K562 (cell line): ENCODE measurements at regions not wholly inside any gene's neighbourhood (a gene's known extent, or its start where the extent isn't known, plus 50 kb on each side); places are given as distances from the start of the nearest gene placed in this dataset.

Experiments used
- BRD9 ChIP-seq: fragments of 450-650 bp; IDR thresholded peaks from 2 replicates; pipeline ENCODE4 v1.6.1; 2018; ENCODE audit warnings: low read depth; ENCODE audit not compliant: partially characterized antibody
- EP300 ChIP-seq: IDR thresholded peaks from 2 replicates; pipeline ENCODE4 v1.6.1; 2012; ENCODE audit warnings: low read length, improper control_type of control experiment
- HNRNPK ChIP-seq: fragments of 200-400 bp; formaldehyde crosslinking; IDR thresholded peaks from one replicate; pipeline ENCODE4 v1.6.1; 2018; ENCODE audit warnings: mild to moderate bottlenecking, low read depth, low read length; ENCODE audit not compliant: poor library complexity, severe bottlenecking
- HOXB6 ChIP-seq: fragments of 250-450 bp; sonication (Bioruptor Pico); IDR thresholded peaks from 2 replicates; pipeline ENCODE4 v1.5.1; 2022; ENCODE audit warnings: mild to moderate bottlenecking, borderline replicate concordance
- MAFF ChIP-seq: IDR thresholded peaks from 2 replicates; pipeline ENCODE4 v1.6.1; 2012; ENCODE audit warnings: low read length, improper control_type of control experiment
- MYC ChIP-seq, 2 experiments: fragments of 250-450 bp in 1 of 2; sonication (Bioruptor Pico) in 1 of 2; IDR thresholded peaks; 2 replicates each; pipeline versions ENCODE4 v1.5.1 to v1.6.1; 2012 to 2021; ENCODE audit warnings: low read depth in 2 of 2, borderline replicate concordance in 1 of 2, improper control_type of control experiment in 1 of 2, low read length in 1 of 2, mild to moderate bottlenecking in 1 of 2, moderate library complexity in 1 of 2
- NCOA1 ChIP-seq: fragments of 450-650 bp; IDR thresholded peaks from 2 replicates; pipeline ENCODE4 v1.6.1; 2016; ENCODE audit warnings: low read depth
- PCBP2 ChIP-seq: fragments of 200-400 bp; formaldehyde crosslinking; IDR thresholded peaks from 2 replicates; pipeline ENCODE4 v1.6.1; 2018; ENCODE audit warnings: low read length, low read depth, mild to moderate bottlenecking, moderate library complexity; ENCODE audit not compliant: poor library complexity, severe bottlenecking
- SMAD2 ChIP-seq: fragments of 150-350 bp; IDR thresholded peaks from 2 replicates; pipeline ENCODE4 v1.6.1; 2014; ENCODE audit warnings: low read depth, mild to moderate bottlenecking, low read length
- TEAD4 ChIP-seq, 2 experiments: sonication (generic) in 1 of 2; formaldehyde crosslinking in 1 of 2; IDR thresholded peaks; 2 replicates each; pipeline versions ENCODE4 v1.6.1 to v1.8.0; 2012 to 2022; ENCODE audit warnings: borderline replicate concordance in 1 of 2, inconsistent platforms in 1 of 2, low read length in 1 of 2, mild to moderate bottlenecking in 1 of 2, missing genetic modification reagents in 1 of 2
- ZNF24 ChIP-seq: fragments of 450-650 bp; IDR thresholded peaks from 2 replicates; pipeline ENCODE4 v1.6.1; 2016
- ZNF778 ChIP-seq: fragments of 450-650 bp; formaldehyde crosslinking; IDR thresholded peaks from 2 replicates; pipeline ENCODE4 v1.4.0; 2020; ENCODE audit warnings: mild to moderate bottlenecking, moderate library complexity
- TF ChIP-seq, protein P1 (sequence below), 2 experiments: fragments of 200-800 bp in 1 of 2; sonication (Bioruptor generic) in 1 of 2; sonication (generic) in 1 of 2; formaldehyde crosslinking in 1 of 2; IDR thresholded peaks in 1 of 2; conservative IDR thresholded peaks in 1 of 2; 2 replicates each; pipeline versions ENCODE4 v1.5.0 to v1.6.1; 2016 to 2020; ENCODE audit warnings: missing compliant biosample characterization in 1 of 2, missing genetic modification characterization in 1 of 2, missing genetic modification reagents in 1 of 2
- TF ChIP-seq, protein P2 (sequence below): fragments of 250-450 bp; sonication (Bioruptor Pico); IDR thresholded peaks from 2 replicates; pipeline ENCODE4 v1.4.0; 2020; ENCODE audit warnings: mild to moderate bottlenecking, moderate library complexity
- TF ChIP-seq, protein P3 (sequence below): fragments of 450-650 bp; formaldehyde crosslinking; IDR thresholded peaks from 2 replicates; pipeline ENCODE4 v1.4.0; 2022; ENCODE audit warnings: missing genetic modification characterization
- TF ChIP-seq, protein P4 (sequence below): fragments of 450-650 bp; IDR thresholded peaks from 2 replicates; pipeline ENCODE4 v1.6.1; 2016
- TF ChIP-seq, protein P5 (sequence below): sonication (generic); IDR thresholded peaks from 2 replicates; pipeline ENCODE4 v1.6.1; 2016

DNA sequence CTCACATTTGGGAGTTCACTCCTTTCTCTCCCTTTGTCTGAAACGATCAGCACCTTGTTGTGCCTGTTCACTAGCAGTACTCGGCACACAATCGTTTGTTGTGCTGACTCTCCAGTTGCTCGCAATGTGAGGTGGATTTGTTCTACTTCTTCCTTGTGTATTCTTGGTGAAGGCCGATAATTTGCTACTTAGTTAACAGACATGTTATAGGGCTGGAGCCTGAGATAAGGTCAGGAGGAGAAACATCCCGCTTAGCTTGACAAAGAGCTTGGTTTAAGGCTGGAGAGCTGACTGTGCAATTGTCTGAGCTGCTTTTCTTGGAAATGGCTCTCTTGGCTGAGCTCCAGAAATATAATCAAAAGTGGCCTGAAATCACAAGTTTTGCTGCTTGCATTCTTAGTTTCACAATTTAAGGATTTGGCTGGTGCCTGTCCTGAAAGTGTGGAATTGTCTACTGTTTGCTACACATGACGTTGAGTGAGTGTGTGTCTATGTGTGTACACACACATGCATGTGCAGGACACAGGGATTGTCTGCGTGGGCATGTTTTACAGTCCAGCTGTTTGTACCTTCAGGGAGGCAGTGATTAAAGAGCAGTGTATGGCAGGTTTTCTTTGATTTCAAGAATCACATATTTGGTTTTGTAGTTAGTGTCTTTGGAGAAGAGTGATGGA is 77.7 kb downstream of the ARF6 start (continued):
- TF ChIP-seq, protein P1, sequence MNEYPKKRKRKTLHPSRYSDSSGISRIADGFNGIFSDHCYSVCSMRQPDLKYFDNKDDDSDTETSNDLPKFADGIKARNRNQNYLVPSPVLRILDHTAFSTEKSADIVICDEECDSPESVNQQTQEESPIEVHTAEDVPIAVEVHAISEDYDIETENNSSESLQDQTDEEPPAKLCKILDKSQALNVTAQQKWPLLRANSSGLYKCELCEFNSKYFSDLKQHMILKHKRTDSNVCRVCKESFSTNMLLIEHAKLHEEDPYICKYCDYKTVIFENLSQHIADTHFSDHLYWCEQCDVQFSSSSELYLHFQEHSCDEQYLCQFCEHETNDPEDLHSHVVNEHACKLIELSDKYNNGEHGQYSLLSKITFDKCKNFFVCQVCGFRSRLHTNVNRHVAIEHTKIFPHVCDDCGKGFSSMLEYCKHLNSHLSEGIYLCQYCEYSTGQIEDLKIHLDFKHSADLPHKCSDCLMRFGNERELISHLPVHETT (CRISPR knock-in tag; conservative IDR thresholded peaks at IDR 0.05 in 1 of 2, IDR thresholded peaks at IDR 0.05 in 1 of 2) = no peak
- TF ChIP-seq SMAD2 (no peak), ZNF24 (no peak), MAFF (peak; percentile 84), HNRNPK (no peak), BRD9 (peak; percentile 78), HOXB6 (CRISPR knock-in tag) (no peak), TEAD4 (IDR thresholded peaks at IDR 0.05; ENCODE audit: low read length) (peak; percentile 81), TEAD4 (CRISPR knock-in tag; IDR thresholded peaks at IDR 0.05; ENCODE audit: borderline replicate concordance) (no peak), EP300 (peak; percentile 85), MYC (IDR thresholded peaks at IDR 0.05; ENCODE audit: low read depth, low read length) (peak; percentile 9; the same call in 1 of the 2 replicates), MYC (CRISPR knock-in tag; IDR thresholded peaks at IDR 0.05; ENCODE audit: borderline replicate concordance, low read depth) (no peak), PCBP2 (no peak), NCOA1 (peak; percentile 55; the same call in 1 of the 2 replicates), ZNF778 (CRISPR knock-in tag) (no peak)
- TF ChIP-seq, protein P2, sequence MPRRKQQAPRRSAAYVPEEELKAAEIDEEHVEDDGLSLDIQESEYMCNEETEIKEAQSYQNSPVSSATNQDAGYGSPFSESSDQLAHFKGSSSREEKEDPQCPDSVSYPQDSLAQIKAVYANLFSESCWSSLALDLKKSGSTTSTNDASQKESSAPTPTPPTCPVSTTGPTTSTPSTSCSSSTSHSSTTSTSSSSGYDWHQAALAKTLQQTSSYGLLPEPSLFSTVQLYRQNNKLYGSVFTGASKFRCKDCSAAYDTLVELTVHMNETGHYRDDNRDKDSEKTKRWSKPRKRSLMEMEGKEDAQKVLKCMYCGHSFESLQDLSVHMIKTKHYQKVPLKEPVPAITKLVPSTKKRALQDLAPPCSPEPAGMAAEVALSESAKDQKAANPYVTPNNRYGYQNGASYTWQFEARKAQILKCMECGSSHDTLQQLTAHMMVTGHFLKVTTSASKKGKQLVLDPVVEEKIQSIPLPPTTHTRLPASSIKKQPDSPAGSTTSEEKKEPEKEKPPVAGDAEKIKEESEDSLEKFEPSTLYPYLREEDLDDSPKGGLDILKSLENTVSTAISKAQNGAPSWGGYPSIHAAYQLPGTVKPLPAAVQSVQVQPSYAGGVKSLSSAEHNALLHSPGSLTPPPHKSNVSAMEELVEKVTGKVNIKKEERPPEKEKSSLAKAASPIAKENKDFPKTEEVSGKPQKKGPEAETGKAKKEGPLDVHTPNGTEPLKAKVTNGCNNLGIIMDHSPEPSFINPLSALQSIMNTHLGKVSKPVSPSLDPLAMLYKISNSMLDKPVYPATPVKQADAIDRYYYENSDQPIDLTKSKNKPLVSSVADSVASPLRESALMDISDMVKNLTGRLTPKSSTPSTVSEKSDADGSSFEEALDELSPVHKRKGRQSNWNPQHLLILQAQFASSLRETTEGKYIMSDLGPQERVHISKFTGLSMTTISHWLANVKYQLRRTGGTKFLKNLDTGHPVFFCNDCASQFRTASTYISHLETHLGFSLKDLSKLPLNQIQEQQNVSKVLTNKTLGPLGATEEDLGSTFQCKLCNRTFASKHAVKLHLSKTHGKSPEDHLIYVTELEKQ (CRISPR knock-in tag) = no peak
- TF ChIP-seq, protein P3, sequence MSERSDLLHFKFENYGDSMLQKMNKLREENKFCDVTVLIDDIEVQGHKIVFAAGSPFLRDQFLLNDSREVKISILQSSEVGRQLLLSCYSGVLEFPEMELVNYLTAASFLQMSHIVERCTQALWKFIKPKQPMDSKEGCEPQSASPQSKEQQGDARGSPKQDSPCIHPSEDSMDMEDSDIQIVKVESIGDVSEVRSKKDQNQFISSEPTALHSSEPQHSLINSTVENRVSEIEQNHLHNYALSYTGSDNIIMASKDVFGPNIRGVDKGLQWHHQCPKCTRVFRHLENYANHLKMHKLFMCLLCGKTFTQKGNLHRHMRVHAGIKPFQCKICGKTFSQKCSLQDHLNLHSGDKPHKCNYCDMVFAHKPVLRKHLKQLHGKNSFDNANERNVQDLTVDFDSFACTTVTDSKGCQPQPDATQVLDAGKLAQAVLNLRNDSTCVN (CRISPR knock-in tag) = no peak
- TF ChIP-seq, protein P4, sequence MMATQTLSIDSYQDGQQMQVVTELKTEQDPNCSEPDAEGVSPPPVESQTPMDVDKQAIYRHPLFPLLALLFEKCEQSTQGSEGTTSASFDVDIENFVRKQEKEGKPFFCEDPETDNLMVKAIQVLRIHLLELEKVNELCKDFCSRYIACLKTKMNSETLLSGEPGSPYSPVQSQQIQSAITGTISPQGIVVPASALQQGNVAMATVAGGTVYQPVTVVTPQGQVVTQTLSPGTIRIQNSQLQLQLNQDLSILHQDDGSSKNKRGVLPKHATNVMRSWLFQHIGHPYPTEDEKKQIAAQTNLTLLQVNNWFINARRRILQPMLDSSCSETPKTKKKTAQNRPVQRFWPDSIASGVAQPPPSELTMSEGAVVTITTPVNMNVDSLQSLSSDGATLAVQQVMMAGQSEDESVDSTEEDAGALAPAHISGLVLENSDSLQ = peak; percentile 24; the same call in 1 of the 2 replicates
- TF ChIP-seq, protein P5, sequence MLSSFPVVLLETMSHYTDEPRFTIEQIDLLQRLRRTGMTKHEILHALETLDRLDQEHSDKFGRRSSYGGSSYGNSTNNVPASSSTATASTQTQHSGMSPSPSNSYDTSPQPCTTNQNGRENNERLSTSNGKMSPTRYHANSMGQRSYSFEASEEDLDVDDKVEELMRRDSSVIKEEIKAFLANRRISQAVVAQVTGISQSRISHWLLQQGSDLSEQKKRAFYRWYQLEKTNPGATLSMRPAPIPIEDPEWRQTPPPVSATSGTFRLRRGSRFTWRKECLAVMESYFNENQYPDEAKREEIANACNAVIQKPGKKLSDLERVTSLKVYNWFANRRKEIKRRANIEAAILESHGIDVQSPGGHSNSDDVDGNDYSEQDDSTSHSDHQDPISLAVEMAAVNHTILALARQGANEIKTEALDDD = peak; percentile 99
